Endothelial cell of umbilical vein (primary cell): ENCODE measurements at regions not wholly inside any gene's neighbourhood (a gene's known extent, or its start where the extent isn't known, plus 50 kb on each side); places are given as distances from the start of the nearest gene placed in this dataset.
A peak's percentile ranks its signal among the peaks of the same experiment; 100 is the strongest.

ENCODE experiments used
- BruUV-seq: library from RNA; stranded (reverse); fragments of 400-500 nt; replicated peaks from 2 replicates; lab custom pipeline; 2021; lab: Mats Ljungman, UMichigan
- CTCF ChIA-PET: fragments of 300-600, 350-600 bp; sonication (Branson Sonifier 250); formaldehyde crosslinking; loops from one replicate; lab custom pipeline; 2021; ENCODE audit warnings: antibody characterized with exemption, inconsistent platforms; lab: Charles Lee
- POLR2A ChIA-PET: fragments of 300-600, 350-600 bp; sonication (Branson Sonifier 250); formaldehyde crosslinking; loops from one replicate; lab custom pipeline; 2021; ENCODE audit warnings: antibody characterized with exemption, inconsistent platforms; lab: Charles Lee
- DNase-seq: peaks from one replicate; pipeline ENCODE4 v3.0.0-alpha.2; 2011; ENCODE audit warnings: low read depth, low spot score
- FAIRE-seq: peaks from 2 replicates; lab custom pipeline; 2011; peaks lifted over from hg19 to GRCh38; lab: Jason Lieb, UNC
- H2AFZ ChIP-seq: 2 replicates; pipeline ENCODE4 v1.6.0; 2012; ENCODE audit warnings: low read depth, low read length, control low read depth, inconsistent platforms
- H3K27ac ChIP-seq: 2 replicates; pipeline ENCODE4 v1.5.1; 2011; ENCODE audit warnings: low read depth, mild to moderate bottlenecking, control low read depth, low read length, moderate library complexity; ENCODE audit not compliant: insufficient read depth
- H3K27me3 ChIP-seq, 2 experiments: 2 replicates each; pipeline versions ENCODE4 v1.6.0 to v1.6.1; 2011; ENCODE audit warnings: low read length in 2 of 2, mixed read lengths in 1 of 2; ENCODE audit not compliant: control insufficient read depth in 2 of 2, insufficient read depth in 2 of 2
- H3K36me3 ChIP-seq, 2 experiments: 2 replicates in 1 of 2; 3 replicates in 1 of 2; pipeline ENCODE4 v1.5.1; 2011; ENCODE audit warnings: low read length in 2 of 2, mild to moderate bottlenecking in 1 of 2, moderate library complexity in 1 of 2; ENCODE audit not compliant: control insufficient read depth in 2 of 2, insufficient read depth in 2 of 2; ENCODE audit errors: extremely low read depth in 1 of 2
- H3K4me1 ChIP-seq: 3 replicates; pipeline ENCODE4 v1.5.1; 2011; ENCODE audit warnings: mild to moderate bottlenecking, low read length; ENCODE audit not compliant: control insufficient read depth, insufficient read depth; ENCODE audit errors: extremely low read depth
- H3K4me2 ChIP-seq: 2 replicates; pipeline ENCODE4 v1.6.1; 2011; ENCODE audit warnings: low read length, control low read depth, mixed read lengths; ENCODE audit not compliant: insufficient read depth
- H3K4me3 ChIP-seq, 3 experiments: fragments of 200-600 bp in 1 of 3; sonication (generic), shearing (Covaris generic) in 1 of 3; replicated peaks in 1 of 3; 2 replicates each; pipeline ENCODE4 v1.5.1; 2011 to 2016; ENCODE audit warnings: control low read depth in 3 of 3, low read length in 3 of 3, mild to moderate bottlenecking in 2 of 3, inconsistent platforms in 1 of 3, low read depth in 1 of 3, moderate library complexity in 1 of 3; ENCODE audit not compliant: insufficient read depth in 1 of 3
- H3K79me2 ChIP-seq: 2 replicates; pipeline ENCODE4 v1.6.0; 2012; ENCODE audit warnings: low read length, inconsistent platforms; ENCODE audit not compliant: control insufficient read depth, insufficient read depth
- H3K9ac ChIP-seq: replicated peaks from 2 replicates; pipeline ENCODE3; 2011; ENCODE audit warnings: low read length, control low read depth; ENCODE audit not compliant: insufficient read depth; ENCODE audit errors: extremely low read depth
- H3K9me1 ChIP-seq: replicated peaks from 3 replicates; pipeline ENCODE4 v1.6.0; 2011; ENCODE audit warnings: mild to moderate bottlenecking, low read length; ENCODE audit not compliant: control insufficient read depth, insufficient read depth; ENCODE audit errors: extremely low read depth
- H3K9me3 ChIP-seq: replicated peaks from 2 replicates; pipeline ENCODE4 v1.5.1; 2012; ENCODE audit warnings: low read length, inconsistent platforms; ENCODE audit not compliant: control insufficient read depth, insufficient read depth
- H4K20me1 ChIP-seq: replicated peaks from 2 replicates; pipeline ENCODE3; 2011; ENCODE audit warnings: mild to moderate bottlenecking, low read length; ENCODE audit not compliant: control insufficient read depth, insufficient read depth; ENCODE audit errors: extremely low read depth
- EZH2 ChIP-seq: IDR thresholded peaks from 2 replicates; pipeline ENCODE4 v1.6.1; 2012; ENCODE audit warnings: borderline replicate concordance, low read depth, mild to moderate bottlenecking, moderate library complexity, low read length, inconsistent platforms; ENCODE audit not compliant: severe bottlenecking
- JUN ChIP-seq: IDR thresholded peaks from 2 replicates; pipeline ENCODE4 v1.6.1; 2011; ENCODE audit warnings: borderline replicate concordance, low read depth; ENCODE audit not compliant: insufficient read length, insufficient read depth
- MAX ChIP-seq: IDR thresholded peaks from 2 replicates; pipeline ENCODE4 v1.6.1; 2011; ENCODE audit not compliant: insufficient read depth, insufficient read length
- MYC ChIP-seq: IDR thresholded peaks from one replicate; pipeline ENCODE4 v1.6.1; 2011; ENCODE audit warnings: mild to moderate bottlenecking, low read depth, low read length
- POLR2AphosphoS5 ChIP-seq: IDR thresholded peaks from 2 replicates; pipeline ENCODE4 v1.6.1; 2012; ENCODE audit warnings: low read depth, mild to moderate bottlenecking, control low read depth, low read length, moderate library complexity; ENCODE audit not compliant: insufficient read depth
- dilution Hi-C: fragments of 300-500 bp; cut with MboI; formaldehyde crosslinking; loops from one replicate; pipeline ENCODE4 v1.15.0; 2019; ENCODE audit warnings: low sequenced_read_pairs; ENCODE audit not compliant: extremely low pct_ligation_motif_present
- intact Hi-C: fragments of 100-400 bp; cut with micrococcal nuclease; formaldehyde crosslinking; loops from one replicate; pipeline ENCODE4 v1.10.0; 2022

DNA sequence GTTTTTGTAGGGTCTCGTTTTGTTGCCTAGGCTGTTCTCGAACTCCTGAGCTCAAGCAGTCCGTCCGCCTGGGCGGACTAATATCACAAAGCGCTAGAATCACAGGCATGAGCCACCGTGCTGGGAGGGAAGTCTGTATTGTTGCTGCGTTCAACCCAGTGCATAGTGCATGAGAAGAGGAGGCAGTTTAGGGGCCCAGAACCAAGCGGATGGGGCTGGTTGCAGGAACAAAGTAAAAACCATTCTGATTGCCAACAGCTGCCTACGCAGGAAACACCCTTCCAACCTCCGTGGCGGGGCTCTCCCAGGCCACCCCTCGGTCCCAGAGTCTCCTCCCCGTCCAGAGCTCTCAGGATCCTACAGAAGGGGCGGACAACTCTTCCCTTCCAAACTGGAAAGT is 87.1 kb downstream of the ANXA2R start:
- Histone ChIP-seq H3K27me3 (no peaks in the 10 kb centered on the region), H3K4me2 (peak overlapping the region; percentile 57), H3K4me1 (peaks cover 16% of the 10 kb centered on the region), H3K27ac (no peak overlapping the region), H2AFZ (no peak overlapping the region), H3K9ac (peak overlapping the region; percentile 93), H3K9me1 (no peaks in the 10 kb centered on the region), H3K9me3 (no peaks in the 10 kb centered on the region), H3K36me3 (no peaks in the 10 kb centered on the region), H3K79me2 (peaks cover 36% of the 10 kb centered on the region), H4K20me1 (no peaks in the 10 kb centered on the region), H3K4me3 (peak overlapping the region; percentile 11 to 55 (median 18))
- intact Hi-C loops, result no loop called here
- CTCF ChIA-PET, result interaction anchor here (1.0 to 5.8 kb wide), 5 partner anchors 19 to 67 kb away, joined by 3 to 61 read pairs (median 5); no protein-coding TSS in a partner anchor
- no peak for FAIRE-seq
- dilution Hi-C loops, result no loop called here
- no TSS peak for BruUV-seq
- POLR2A ChIA-PET, result interaction anchor here (0.7 to 2.0 kb wide), 2 partner anchors 41 to 88 kb away, joined by 9 to 10 read pairs; no protein-coding TSS in a partner anchor
- DNase-seq, result peak; percentile 9
- peak; percentile 8 for TF ChIP-seq POLR2AphosphoS5
- TF ChIP-seq JUN, result no peak
- no peak for TF ChIP-seq MYC
- TF ChIP-seq EZH2, result no peak

- TF ChIP-seq MAX, result no peak
- FAIRE-seq (no peak), DNase-seq (peak; percentile 14)
- Histone ChIP-seq H2AFZ (no peak overlapping the region), H3K4me2 (peak overlapping the region; percentile 57), H3K9me1 (no peaks in the 10 kb centered on the region), H3K4me3 (peak overlapping the region; percentile 11 to 55 (median 49)), H3K79me2 (peaks cover 36% of the 10 kb centered on the region), H3K9me3 (no peaks in the 10 kb centered on the region), H3K27ac (peak overlapping the region; percentile 99), H4K20me1 (no peaks in the 10 kb centered on the region), H3K4me1 (peaks cover 16% of the 10 kb centered on the region), H3K27me3 (no peaks in the 10 kb centered on the region), H3K36me3 (no peaks in the 10 kb centered on the region), H3K9ac (peak overlapping the region; percentile 93)
- ChIA-PET CTCF (interaction anchor here (1.0 to 5.8 kb wide), 5 partner anchors 19 to 68 kb away, joined by 3 to 61 read pairs (median 5); no protein-coding TSS in a partner anchor), POLR2A (interaction anchor here (0.7 to 2.0 kb wide), 3 partner anchors 41 to 88 kb away, joined by 9 to 10 read pairs (median 10); no protein-coding TSS in a partner anchor)
- intact Hi-C loops (no loop called here), dilution Hi-C loops (no loop called here)
- BruUV-seq, result no TSS peak
Measured at GRCh38 chr5:42952578-42952974, 87.5 kb downstream of the ANXA2R start.
